Testis (tissue), 2 donors: ENCODE measurements at regions not wholly inside any gene's neighbourhood (a gene's known extent, or its start where the extent isn't known, plus 50 kb on each side); places are given as distances from the start of the nearest gene placed in this dataset.

Experiments used
- CTCF ChIP-seq, 3 experiments: fragments of 450-650 bp in 2 of 3; fragments of 200-600 bp in 1 of 3; sonication (generic) in 1 of 3; IDR thresholded peaks; one replicate each; pipeline ENCODE4 v1.5.1; 2016 to 2019; ENCODE audit warnings: antibody characterized with exemption in 3 of 3, mild to moderate bottlenecking in 2 of 3, moderate library complexity in 1 of 3
- POLR2A ChIP-seq: fragments of 450-650 bp; IDR thresholded peaks from one replicate; pipeline ENCODE4 v1.6.1; 2017; ENCODE audit warnings: antibody characterized with exemption, mild to moderate bottlenecking, moderate library complexity

GRCh38 chr2:41710944-41711343 is 336.9 kb upstream of the PKDCC start:
- TF ChIP-seq POLR2A (no peak), CTCF (IDR thresholded peaks at IDR 0.05) (no peak)
